IgD-negative memory B cell (primary cell): ENCODE measurements at regions not wholly inside any gene's neighbourhood (a gene's known extent, or its start where the extent isn't known, plus 50 kb on each side); places are given as distances from the start of the nearest gene placed in this dataset.
A peak's percentile ranks its signal among the peaks of the same experiment; 100 is the strongest.

Experiments
- H3K27ac Mint-ChIP-seq, 3 donors: one replicate each; pipeline ENCODE4 v1.8.0; 2020 to 2022; ENCODE audit warnings: mild to moderate bottlenecking in 3 of 3, mixed read lengths in 3 of 3, moderate library complexity in 1 of 3
- H3K27me3 Mint-ChIP-seq: one replicate; pipeline ENCODE4 v1.8.0; 2021; ENCODE audit warnings: mixed read lengths
- H3K36me3 Mint-ChIP-seq: one replicate; pipeline ENCODE4 v1.8.0; 2020; ENCODE audit warnings: mild to moderate bottlenecking, mixed read lengths
- H3K4me1 Mint-ChIP-seq, 3 donors: one replicate each; pipeline ENCODE4 v1.8.0; 2020 to 2022; ENCODE audit warnings: mixed read lengths in 3 of 3, mild to moderate bottlenecking in 1 of 3
- H3K4me3 Mint-ChIP-seq, 4 donors: one replicate each; pipeline ENCODE4 v1.8.0; 2020 to 2022; ENCODE audit warnings: mild to moderate bottlenecking in 4 of 4, mixed read lengths in 4 of 4, moderate library complexity in 3 of 4
- H3K9me3 Mint-ChIP-seq, 3 donors: one replicate each; pipeline ENCODE4 v1.8.0; 2020 to 2021; ENCODE audit warnings: mixed read lengths in 3 of 3, mild to moderate bottlenecking in 1 of 3

DNA sequence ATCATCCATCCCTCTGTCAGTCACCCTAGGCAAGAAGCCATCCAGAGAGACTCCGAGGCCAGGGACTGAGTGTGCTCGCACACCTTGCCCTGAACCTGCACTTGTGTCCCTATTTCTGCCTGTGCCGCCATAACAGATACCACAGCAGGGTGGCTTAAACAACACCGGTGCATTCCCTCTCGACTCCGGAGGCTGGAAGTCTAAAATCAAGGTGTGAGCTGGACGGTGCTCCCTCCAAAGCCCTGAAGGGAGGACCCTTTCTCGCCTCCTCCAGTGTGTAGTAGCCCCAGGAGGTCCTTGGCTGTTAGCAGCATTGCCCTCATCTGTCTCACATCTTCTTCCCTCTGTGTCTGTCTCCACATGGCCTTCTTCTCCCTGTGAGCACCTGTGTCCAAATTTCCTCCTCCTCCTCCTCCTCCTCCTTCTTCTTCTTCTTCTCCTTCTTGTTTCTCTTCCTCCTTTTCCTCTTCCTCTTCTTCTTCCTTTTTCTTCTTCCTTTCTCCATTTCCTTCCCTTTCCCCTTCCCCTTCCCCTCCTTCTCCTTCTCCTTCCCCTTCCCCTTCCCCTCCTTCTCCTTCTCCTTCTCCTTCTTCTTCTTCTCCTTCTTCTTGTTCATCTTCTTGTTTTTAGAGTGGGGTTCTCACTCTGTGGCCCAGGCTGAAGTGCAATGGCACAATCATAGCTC is 98.1 kb upstream of the ENPP6 start:
- H3K27me3 Mint-ChIP-seq: no peaks in the 10 kb centered on the region
- no peak overlapping the region for H3K4me3 Mint-ChIP-seq
- H3K4me1 Mint-ChIP-seq: peaks cover 33 to 56% (median 40%) of the 10 kb centered on the region in 3 donors
- peak overlapping the region in 1 of 3 donors; percentile 21 for H3K27ac Mint-ChIP-seq
- H3K36me3 Mint-ChIP-seq: peaks cover 2% of the 10 kb centered on the region
- H3K9me3 Mint-ChIP-seq: no peaks in the 10 kb centered on the region

DNA sequence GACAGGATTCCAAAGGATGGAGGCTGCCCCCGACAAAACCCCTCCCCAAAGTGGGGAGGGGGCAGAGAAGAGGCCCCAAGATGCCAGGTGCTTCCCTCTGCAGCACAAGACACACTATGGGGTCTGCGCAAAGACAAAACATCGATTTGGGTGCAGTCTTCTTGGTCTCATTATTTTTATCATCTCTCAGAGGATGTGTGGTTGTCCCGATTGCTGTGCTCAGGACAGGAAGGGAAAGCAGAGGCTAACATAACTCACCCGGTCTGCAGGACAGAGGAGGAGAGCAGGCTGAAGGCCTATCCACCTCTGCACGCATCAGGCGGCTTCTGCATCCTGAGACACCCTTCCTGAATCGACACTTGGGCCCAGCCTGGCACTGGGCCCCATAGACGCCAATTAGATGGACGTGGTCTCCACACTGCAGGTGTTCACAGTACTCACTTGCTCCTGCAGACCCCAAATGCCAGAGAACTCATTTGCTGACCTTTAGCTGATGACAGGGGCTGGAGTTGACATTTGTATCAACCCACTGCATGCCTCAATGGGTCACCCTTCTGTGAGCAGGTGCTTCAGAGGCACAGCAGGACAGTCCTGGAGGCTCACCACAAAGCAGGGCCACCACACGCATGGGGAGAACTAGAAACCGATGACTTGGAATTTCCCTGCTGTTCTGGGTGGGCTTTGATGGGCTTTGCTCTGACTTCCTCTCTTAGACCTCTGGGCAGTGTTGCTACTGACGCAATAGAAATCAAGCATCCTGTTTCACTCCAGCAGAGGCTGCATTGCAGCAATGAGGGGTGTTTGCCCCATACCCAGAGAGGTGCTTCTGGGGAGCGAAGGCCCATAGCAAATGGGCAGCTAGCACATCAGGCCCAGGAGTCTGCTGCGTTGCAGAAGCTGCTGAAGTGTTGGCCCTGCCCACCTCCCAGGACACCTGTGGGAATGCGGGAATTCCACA is 96.3 kb upstream of the ENPP6 start:
- no peaks in the 10 kb centered on the region for H3K9me3 Mint-ChIP-seq
- H3K36me3 Mint-ChIP-seq: peaks cover 2% of the 10 kb centered on the region
- H3K27me3 Mint-ChIP-seq: no peaks in the 10 kb centered on the region
- H3K4me3 Mint-ChIP-seq: peak overlapping the region in 2 of 4 donors; percentile 50 to 52
- peaks cover 32 to 63% (median 48%) of the 10 kb centered on the region in 3 donors for H3K4me1 Mint-ChIP-seq
- peak overlapping the region; percentile 87 to 97 (median 88) for H3K27ac Mint-ChIP-seq

DNA sequence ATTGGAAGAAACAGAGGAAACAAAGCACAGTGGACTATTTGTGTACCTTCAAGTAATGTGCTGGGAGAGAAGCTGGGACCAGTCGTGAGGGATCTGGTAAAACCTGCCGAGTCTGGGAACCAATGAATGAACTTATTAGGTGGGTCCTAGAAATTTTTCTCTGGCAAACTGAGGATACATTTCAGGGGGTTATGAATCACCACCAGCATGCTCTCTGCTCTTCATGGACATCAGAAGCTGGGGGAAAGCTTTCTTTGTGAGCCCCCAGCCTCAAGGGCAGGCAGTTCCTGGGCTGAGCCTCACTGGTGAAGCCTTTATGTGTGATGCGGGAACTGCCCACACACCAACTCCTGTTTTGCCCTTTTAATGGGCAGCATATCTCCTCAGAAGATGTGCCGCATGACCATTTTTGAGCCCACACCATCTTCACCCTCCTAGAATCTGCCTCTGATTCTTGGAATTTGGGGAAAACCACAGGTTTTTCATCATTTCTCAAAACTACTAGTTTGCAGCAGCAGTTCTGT is 95.4 kb upstream of the ENPP6 start:
- Mint-ChIP-seq H3K9me3 (no peaks in the 10 kb centered on the region), H3K27me3 (no peaks in the 10 kb centered on the region), H3K4me1 (peaks cover 28 to 55% (median 40%) of the 10 kb centered on the region in 3 donors), H3K36me3 (peaks cover 2% of the 10 kb centered on the region), H3K4me3 (peak overlapping the region in 1 of 4 donors; percentile 63), H3K27ac (peak overlapping the region in 1 of 3 donors; percentile 97)

GRCh38 chr4:184312126-184312525 is 94.5 kb upstream of the ENPP6 start:
- no peaks in the 10 kb centered on the region for H3K9me3 Mint-ChIP-seq
- no peaks in the 10 kb centered on the region for H3K27me3 Mint-ChIP-seq
- H3K36me3 Mint-ChIP-seq: peaks cover 2% of the 10 kb centered on the region
- peak overlapping the region in 2 of 3 donors; percentile 52 to 54 for H3K27ac Mint-ChIP-seq
- H3K4me1 Mint-ChIP-seq: peaks cover 23 to 55% (median 40%) of the 10 kb centered on the region in 3 donors
- H3K4me3 Mint-ChIP-seq: no peak overlapping the region

DNA sequence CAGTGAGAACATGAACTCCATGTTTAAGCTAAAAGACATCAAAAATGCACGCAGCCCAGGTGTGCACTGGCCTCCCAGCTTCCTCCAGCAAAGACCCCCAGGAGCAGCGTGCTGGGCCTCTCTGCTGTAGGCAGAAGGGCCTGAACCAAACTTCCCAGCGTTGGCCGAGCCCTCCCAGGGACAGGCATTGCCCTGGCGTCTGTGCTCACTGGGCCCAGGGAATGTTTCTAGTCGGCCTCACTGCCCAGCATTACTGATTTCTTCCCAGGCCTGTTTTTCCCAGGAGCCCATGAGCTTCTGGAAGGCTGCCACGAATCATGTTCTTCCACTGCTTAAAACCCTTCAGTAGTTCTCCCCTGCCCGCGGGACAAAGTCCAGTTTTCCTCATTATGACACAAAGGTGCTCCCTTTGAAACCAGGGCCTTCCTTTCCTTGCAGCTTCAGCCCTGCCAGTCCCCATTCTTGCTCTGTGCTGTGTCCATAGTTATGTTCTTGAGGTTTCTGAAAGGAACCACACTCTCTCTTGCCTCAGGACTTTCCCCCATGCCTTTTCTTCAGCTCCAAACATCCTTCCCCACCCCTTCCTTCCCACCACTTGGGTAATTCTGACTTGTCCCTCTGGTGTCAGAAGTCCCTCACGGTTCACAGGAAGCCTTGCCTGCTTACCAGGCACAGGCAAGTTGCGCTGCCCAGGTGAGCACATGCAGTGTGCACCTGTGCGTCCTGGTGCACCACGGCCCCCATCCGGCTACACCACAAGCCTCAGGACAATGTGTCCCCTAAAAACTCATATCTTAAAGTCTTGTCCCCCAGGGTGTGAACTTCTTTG is 93.4 kb upstream of the ENPP6 start:
- peak overlapping the region in 1 of 3 donors; percentile 33 for H3K27ac Mint-ChIP-seq
- H3K27me3 Mint-ChIP-seq: no peaks in the 10 kb centered on the region
- no peak overlapping the region for H3K4me3 Mint-ChIP-seq
- H3K4me1 Mint-ChIP-seq: peaks cover 23 to 51% (median 40%) of the 10 kb centered on the region in 3 donors
- peaks cover 2% of the 10 kb centered on the region for H3K36me3 Mint-ChIP-seq
- no peaks in the 10 kb centered on the region for H3K9me3 Mint-ChIP-seq

- no peaks in the 10 kb centered on the region for H3K27me3 Mint-ChIP-seq
- no peaks in the 10 kb centered on the region for H3K9me3 Mint-ChIP-seq
- H3K4me1 Mint-ChIP-seq: peaks cover 23 to 51% (median 40%) of the 10 kb centered on the region in 3 donors
- peaks cover 2% of the 10 kb centered on the region for H3K36me3 Mint-ChIP-seq
- peak overlapping the region in 1 of 4 donors; percentile 74 for H3K4me3 Mint-ChIP-seq
- peak overlapping the region; percentile 22 to 41 (median 23) for H3K27ac Mint-ChIP-seq
Observed at GRCh38 chr4:184310171-184310567, 92.5 kb upstream of the ENPP6 start.

GRCh38 chr4:184309241-184310170 is 91.8 kb upstream of the ENPP6 start:
- H3K9me3 Mint-ChIP-seq: peaks cover 2 to 3% (median 2%) of the 10 kb centered on the region in 3 donors
- H3K36me3 Mint-ChIP-seq: peaks cover 2% of the 10 kb centered on the region
- H3K27ac Mint-ChIP-seq: peak overlapping the region; percentile 16 to 41 (median 22)
- H3K27me3 Mint-ChIP-seq: no peaks in the 10 kb centered on the region
- peak overlapping the region in 1 of 4 donors; percentile 74 for H3K4me3 Mint-ChIP-seq
- peaks cover 23 to 45% (median 34%) of the 10 kb centered on the region in 3 donors for H3K4me1 Mint-ChIP-seq

DNA sequence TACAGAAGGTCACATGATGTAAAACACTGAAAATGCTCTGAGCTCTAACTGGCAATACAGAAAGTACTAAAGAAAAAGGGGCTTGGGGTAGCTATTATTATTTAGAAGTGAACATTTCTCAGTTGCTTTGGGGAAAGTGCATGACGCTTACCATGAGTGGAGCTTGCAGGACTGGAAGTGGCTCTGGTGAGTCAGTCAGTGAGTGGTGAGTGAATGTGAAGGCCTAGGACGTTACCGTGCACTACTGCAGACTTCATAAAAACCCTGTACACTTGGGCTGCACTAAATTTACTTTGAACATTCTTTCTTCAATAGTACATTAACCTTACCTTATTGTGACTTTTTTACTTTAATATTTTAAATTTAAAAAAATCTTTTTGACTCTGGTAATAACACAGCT is 89.3 kb upstream of the ENPP6 start:
- Mint-ChIP-seq H3K4me3 (no peak overlapping the region), H3K27me3 (no peaks in the 10 kb centered on the region), H3K9me3 (peaks cover 3 to 8% (median 6%) of the 10 kb centered on the region in 3 donors), H3K4me1 (peaks cover 16 to 30% (median 24%) of the 10 kb centered on the region in 3 donors), H3K36me3 (peaks cover 2% of the 10 kb centered on the region), H3K27ac (no peak overlapping the region)

GRCh38 chr4:184306470-184306869 is 88.8 kb upstream of the ENPP6 start:
- Mint-ChIP-seq H3K27ac (no peak overlapping the region), H3K4me1 (peaks cover 16 to 25% (median 21%) of the 10 kb centered on the region in 3 donors), H3K4me3 (no peak overlapping the region), H3K9me3 (peaks cover 3 to 8% (median 6%) of the 10 kb centered on the region in 3 donors), H3K27me3 (no peaks in the 10 kb centered on the region), H3K36me3 (peaks cover 2% of the 10 kb centered on the region)

DNA sequence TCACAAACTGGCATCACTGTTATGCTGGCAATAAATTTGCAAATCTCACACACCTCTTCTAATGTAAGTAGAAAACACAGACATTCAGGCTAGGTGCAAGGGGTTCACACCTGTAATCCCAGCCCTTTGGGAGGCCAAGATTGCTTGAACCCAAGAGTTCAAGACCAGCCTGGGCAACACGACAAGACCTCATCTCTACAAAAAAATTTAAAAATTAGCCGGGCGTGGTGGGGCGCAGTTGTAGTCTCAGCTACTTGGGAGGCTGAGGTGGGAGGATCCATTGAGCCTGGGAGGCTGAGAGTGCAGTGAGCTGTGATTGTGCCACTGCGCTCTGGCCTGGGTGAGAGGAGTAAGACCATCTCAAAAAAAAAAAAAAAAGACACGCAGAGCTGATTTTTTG is 83.1 kb upstream of the ENPP6 start:
- peaks cover 0 to 2% (median 0%) of the 10 kb centered on the region in 3 donors for H3K4me1 Mint-ChIP-seq
- peaks cover 2% of the 10 kb centered on the region for H3K36me3 Mint-ChIP-seq
- peak overlapping the region in 1 of 3 donors; percentile 74 for H3K27ac Mint-ChIP-seq
- H3K9me3 Mint-ChIP-seq: peaks cover 3 to 8% (median 6%) of the 10 kb centered on the region in 3 donors
- H3K27me3 Mint-ChIP-seq: no peaks in the 10 kb centered on the region
- H3K4me3 Mint-ChIP-seq: no peak overlapping the region

DNA sequence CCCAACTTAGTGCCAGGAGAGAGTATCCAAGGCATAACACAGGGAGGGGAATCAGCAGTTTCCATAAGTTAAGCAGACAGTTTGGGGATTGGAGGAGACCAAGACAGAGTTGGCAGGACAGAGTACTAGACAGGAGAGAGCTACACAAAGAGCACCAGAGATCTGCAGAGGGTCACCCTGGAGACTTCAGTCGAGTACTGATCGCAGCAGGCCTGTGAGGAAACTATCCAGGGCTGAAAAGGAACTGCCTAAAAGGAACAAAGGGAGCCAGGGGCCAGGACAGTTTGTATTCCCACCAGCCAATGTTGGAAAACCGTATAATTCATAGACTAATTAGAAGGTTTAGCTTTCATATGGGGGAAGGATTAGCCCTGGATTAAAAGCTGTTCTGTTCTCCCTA is 80.6 kb upstream of the ENPP6 start:
- peaks cover 0 to 3% (median 0%) of the 10 kb centered on the region in 3 donors for H3K4me1 Mint-ChIP-seq
- peaks cover 2% of the 10 kb centered on the region for H3K36me3 Mint-ChIP-seq
- peaks cover 0 to 3% (median 0%) of the 10 kb centered on the region in 3 donors for H3K9me3 Mint-ChIP-seq
- H3K27me3 Mint-ChIP-seq: no peaks in the 10 kb centered on the region
- H3K4me3 Mint-ChIP-seq: no peak overlapping the region
- H3K27ac Mint-ChIP-seq: no peak overlapping the region

GRCh38 chr4:184295206-184295605 is 77.5 kb upstream of the ENPP6 start:
- H3K27me3 Mint-ChIP-seq: no peaks in the 10 kb centered on the region
- H3K4me3 Mint-ChIP-seq: no peak overlapping the region
- H3K27ac Mint-ChIP-seq: no peak overlapping the region
- no peaks in the 10 kb centered on the region for H3K36me3 Mint-ChIP-seq
- no peaks in the 10 kb centered on the region for H3K9me3 Mint-ChIP-seq
- H3K4me1 Mint-ChIP-seq: peaks cover 0 to 4% (median 3%) of the 10 kb centered on the region in 3 donors

DNA sequence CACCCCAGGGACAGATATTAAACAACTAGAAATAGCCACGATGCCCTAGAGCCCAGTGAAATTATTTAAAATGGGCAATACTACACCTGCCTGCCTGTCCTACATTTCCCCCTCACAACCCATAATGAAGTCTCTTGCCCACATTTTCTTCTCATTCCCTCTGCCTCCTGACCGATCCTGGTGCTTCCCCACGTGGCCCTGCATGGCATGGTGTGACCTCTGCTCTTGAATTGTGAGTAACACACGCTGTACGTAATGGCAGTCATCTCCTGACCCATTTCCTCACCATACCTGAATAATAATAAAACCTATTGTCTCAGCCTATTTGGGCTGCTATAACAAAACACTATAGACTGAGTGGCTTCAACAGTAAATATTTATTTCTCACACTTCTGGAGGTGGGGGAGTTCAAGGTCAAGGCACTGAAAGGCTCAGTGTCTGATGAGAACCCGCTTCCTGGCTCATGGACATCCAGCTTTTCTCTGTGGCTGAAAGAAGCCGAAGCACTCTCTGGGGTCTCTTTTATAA is 77.0 kb upstream of the ENPP6 start:
- no peaks in the 10 kb centered on the region for H3K36me3 Mint-ChIP-seq
- no peaks in the 10 kb centered on the region for H3K27me3 Mint-ChIP-seq
- H3K9me3 Mint-ChIP-seq: no peaks in the 10 kb centered on the region
- peaks cover 0 to 4% (median 3%) of the 10 kb centered on the region in 3 donors for H3K4me1 Mint-ChIP-seq
- H3K4me3 Mint-ChIP-seq: no peak overlapping the region
- H3K27ac Mint-ChIP-seq: no peak overlapping the region
